Esophagus muscularis mucosa (tissue), 3 donors: ENCODE measurements at regions not wholly inside any gene's neighbourhood (a gene's known extent, or its start where the extent isn't known, plus 50 kb on each side); places are given as distances from the start of the nearest gene placed in this dataset.

Experiments used
- CTCF ChIP-seq, 3 experiments: fragments of 200-600 bp in 2 of 3; fragments of 450-650 bp in 1 of 3; sonication (generic) in 2 of 3; IDR thresholded peaks; one replicate each; pipeline ENCODE4 v1.5.1; 2017 to 2019; ENCODE audit warnings: antibody characterized with exemption in 3 of 3, mild to moderate bottlenecking in 2 of 3, moderate library complexity in 1 of 3
- EP300 ChIP-seq: sonication (generic); formaldehyde crosslinking; IDR thresholded peaks from one replicate; pipeline ENCODE4 v1.6.1; 2017; ENCODE audit warnings: antibody characterized with exemption

DNA sequence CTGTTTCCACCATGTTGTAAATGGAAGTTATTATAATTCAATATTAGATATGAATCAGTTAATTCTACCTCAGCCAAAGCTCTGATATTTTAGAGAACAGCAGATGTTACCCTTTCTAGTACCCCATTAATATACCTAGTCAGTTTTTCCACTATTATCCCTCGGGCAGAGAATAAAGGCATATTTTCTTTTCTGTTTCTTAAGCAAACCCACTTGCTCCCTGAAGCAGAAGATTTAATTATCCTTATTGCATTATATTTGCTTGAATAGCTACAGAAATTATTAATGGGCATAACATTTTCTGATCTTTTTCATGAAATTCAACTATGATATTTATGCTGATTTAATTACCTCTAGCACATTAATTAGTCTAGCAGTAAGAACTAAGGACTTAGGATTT lies 832.9 kb upstream of the FBXO33 start:
- TF ChIP-seq EP300, result no peak
- TF ChIP-seq CTCF (IDR thresholded peaks at IDR 0.05), result no peak
